Suprapubic skin (tissue), 4 donors: ENCODE measurements at regions not wholly inside any gene's neighbourhood (a gene's known extent, or its start where the extent isn't known, plus 50 kb on each side); places are given as distances from the start of the nearest gene placed in this dataset.
"Not testable (repeated sequence)": the region's sequence is repeated elsewhere in the genome, so short reads cannot be mapped to it uniquely, and the experiment has no call there.

Experiments
- DNase-seq, 2 donors: peaks; one replicate each; pipeline ENCODE4 v3.0.0-alpha.2; 2019; ENCODE audit warnings: low spot score in 2 of 2
- H3K27ac ChIP-seq: fragments of 200-600 bp; sonication (generic); one replicate; pipeline ENCODE4 v1.5.1; 2019
- H3K27me3 ChIP-seq: fragments of 200-600 bp; sonication (generic); one replicate; pipeline ENCODE4 v1.5.1; 2019
- H3K36me3 ChIP-seq: fragments of 200-600 bp; sonication (generic); one replicate; pipeline ENCODE4 v1.5.1; 2019
- H3K4me1 ChIP-seq: fragments of 200-600 bp; sonication (generic); one replicate; pipeline ENCODE4 v1.5.1; 2019
- H3K4me3 ChIP-seq: fragments of 200-600 bp; sonication (generic); one replicate; pipeline ENCODE4 v1.5.1; 2019; ENCODE audit warnings: mild to moderate bottlenecking
- H3K9me3 ChIP-seq: fragments of 200-600 bp; sonication (generic); one replicate; pipeline ENCODE4 v1.5.1; 2019
- CTCF ChIP-seq, 2 donors: fragments of 200-600 bp in 1 of 2; fragments of 450-650 bp in 1 of 2; sonication (generic) in 1 of 2; IDR thresholded peaks; one replicate each; pipeline ENCODE4 v1.5.1; 2016 to 2019; ENCODE audit warnings: antibody characterized with exemption in 2 of 2, mild to moderate bottlenecking in 1 of 2, moderate library complexity in 1 of 2
- EP300 ChIP-seq: sonication (generic); formaldehyde crosslinking; IDR thresholded peaks from one replicate; pipeline ENCODE4 v1.6.1; 2017; ENCODE audit warnings: antibody characterized with exemption
- POLR2A ChIP-seq, 2 donors: fragments of 450-650 bp; IDR thresholded peaks; one replicate each; pipeline ENCODE4 v1.6.1; 2017; ENCODE audit warnings: antibody characterized with exemption in 2 of 2, mild to moderate bottlenecking in 2 of 2, moderate library complexity in 2 of 2
- POLR2AphosphoS5 ChIP-seq, 3 donors: sonication (generic); formaldehyde crosslinking; IDR thresholded peaks; one replicate each; pipeline ENCODE4 v1.6.1; 2017; ENCODE audit warnings: antibody characterized with exemption in 3 of 3
- WGBS: methylation state at CpG from one replicate; pipeline ENCODE4 v1.1.5; 2018; 5-methylcytosine and 5-hydroxymethylcytosine counted together

GRCh38 chr6:84842525-84843166 is 78.2 kb upstream of the TBX18 start:
- H3K36me3 ChIP-seq: no peaks in the 10 kb centered on the region
- H3K9me3 ChIP-seq: no peaks in the 10 kb centered on the region
- no peak overlapping the region for H3K4me3 ChIP-seq
- DNase-seq: no peak
- no peaks in the 10 kb centered on the region for H3K27me3 ChIP-seq
- no peak overlapping the region for H3K27ac ChIP-seq
- TF ChIP-seq CTCF (IDR thresholded peaks at IDR 0.05) (no peak), POLR2AphosphoS5 (IDR thresholded peaks at IDR 0.05) (no peak), POLR2A (IDR thresholded peaks at IDR 0.05) (no peak), EP300 (no peak)
- H3K4me1 ChIP-seq: no peaks in the 10 kb centered on the region

- not testable (repeated sequence) for H3K36me3 ChIP-seq, DNase-seq, H3K27me3 ChIP-seq, H3K27ac ChIP-seq, H3K9me3 ChIP-seq, H3K4me3 ChIP-seq, H3K4me1 ChIP-seq
- WGBS: 92% methylated on average over 5 of the region's 5 CpGs
Observed at GRCh38 chr6:84837068-84837866, 72.9 kb upstream of the TBX18 start.

GRCh38 chr6:84836366-84836765 is 72.0 kb upstream of the TBX18 start:
- Histone ChIP-seq H3K9me3 (no peaks in the 10 kb centered on the region), H3K4me1 (no peaks in the 10 kb centered on the region), H3K36me3 (no peaks in the 10 kb centered on the region), H3K27me3 (no peaks in the 10 kb centered on the region), H3K4me3 (no peak overlapping the region), H3K27ac (no peak overlapping the region)
- TF ChIP-seq CTCF (IDR thresholded peaks at IDR 0.05) (no peak), POLR2A (IDR thresholded peaks at IDR 0.05) (no peak), EP300 (no peak), POLR2AphosphoS5 (IDR thresholded peaks at IDR 0.05) (no peak)
- no peak for DNase-seq

GRCh38 chr6:84835340-84835739 is 70.9 kb upstream of the TBX18 start:
- Histone ChIP-seq H3K4me3 (no peak overlapping the region), H3K27me3 (no peaks in the 10 kb centered on the region), H3K4me1 (no peaks in the 10 kb centered on the region), H3K9me3 (no peaks in the 10 kb centered on the region), H3K36me3 (no peaks in the 10 kb centered on the region), H3K27ac (no peak overlapping the region)
- 89% methylated on average over 1 of the region's 1 CpG for WGBS
- TF ChIP-seq CTCF (IDR thresholded peaks at IDR 0.05) (no peak), POLR2A (IDR thresholded peaks at IDR 0.05) (no peak), POLR2AphosphoS5 (IDR thresholded peaks at IDR 0.05) (no peak), EP300 (no peak)
- DNase-seq: no peak

- H3K9me3 ChIP-seq, H3K4me3 ChIP-seq, H3K27me3 ChIP-seq, DNase-seq, H3K4me1 ChIP-seq, H3K36me3 ChIP-seq, H3K27ac ChIP-seq: not testable (repeated sequence)
- WGBS: 78% methylated on average over 6 of the region's 6 CpGs
Observed at GRCh38 chr6:84831924-84832323, 67.5 kb upstream of the TBX18 start.

- no peaks in the 10 kb centered on the region for H3K36me3 ChIP-seq
- H3K4me3 ChIP-seq: no peak overlapping the region
- no peaks in the 10 kb centered on the region for H3K27me3 ChIP-seq
- no peak overlapping the region for H3K27ac ChIP-seq
- TF ChIP-seq CTCF (IDR thresholded peaks at IDR 0.05): no peak
- no peak for TF ChIP-seq POLR2AphosphoS5 (IDR thresholded peaks at IDR 0.05)
- no peak for TF ChIP-seq EP300
- no peak for TF ChIP-seq POLR2A (IDR thresholded peaks at IDR 0.05)
- no peak for DNase-seq
- H3K9me3 ChIP-seq: no peaks in the 10 kb centered on the region
- 76% methylated on average over 1 of the region's 1 CpG for WGBS
- no peaks in the 10 kb centered on the region for H3K4me1 ChIP-seq
Observed at GRCh38 chr6:84825461-84825860, 61.1 kb upstream of the TBX18 start.

GRCh38 chr6:84821314-84821713 is 56.9 kb upstream of the TBX18 start:
- H3K27ac ChIP-seq, DNase-seq, H3K9me3 ChIP-seq, H3K4me1 ChIP-seq, H3K36me3 ChIP-seq, H3K4me3 ChIP-seq, H3K27me3 ChIP-seq: not testable (repeated sequence)
- 83% methylated on average over 1 of the region's 1 CpG for WGBS
